ENCODE measurements at regions not wholly inside any gene's neighbourhood (a gene's known extent, or its start where the extent isn't known, plus 50 kb on each side); places are given as distances from the start of the nearest gene placed in this dataset.

DNA sequence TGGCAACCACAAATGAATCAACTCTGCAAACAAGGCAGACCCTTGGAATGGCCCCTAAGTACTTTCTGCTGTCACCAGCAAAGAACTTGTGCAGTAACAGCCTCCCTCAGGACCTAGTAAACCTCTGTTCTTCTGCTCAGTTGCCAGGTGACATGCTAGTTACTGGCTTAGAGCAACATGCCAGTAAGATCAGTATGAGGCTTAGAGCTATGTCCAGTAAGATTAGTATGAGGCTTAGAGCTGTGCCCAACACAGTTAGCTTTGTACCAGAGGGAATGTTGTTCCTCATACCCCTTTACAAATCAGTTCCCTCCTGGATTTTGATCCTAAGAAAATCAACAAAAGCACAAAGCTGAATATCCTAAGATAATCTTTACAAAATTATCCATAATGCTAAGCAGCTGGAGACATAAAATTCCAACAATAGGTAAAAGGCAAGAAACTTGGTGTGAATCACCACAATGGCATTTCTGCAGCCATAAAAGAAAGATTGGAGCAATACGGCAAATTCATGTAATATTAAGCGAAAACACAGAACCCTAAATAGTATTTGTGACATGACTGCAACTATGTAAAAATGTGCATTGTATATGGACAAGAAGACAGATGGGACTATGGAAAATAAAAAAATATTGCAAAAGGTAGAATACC is 107.3 kb upstream of the LPP start:
- no peak for DNase-seq

- no peak for DNase-seq
These were observed 106.4 kb upstream of the LPP start for GRCh38 chr3:188047536-188047935.

GRCh38 chr3:188049606-188050530 is 104.1 kb upstream of the LPP start:
- peak; percentile 28 for DNase-seq

- no peak for DNase-seq
These were observed 102.2 kb upstream of the LPP start for GRCh38 chr3:188051801-188052168.

DNA sequence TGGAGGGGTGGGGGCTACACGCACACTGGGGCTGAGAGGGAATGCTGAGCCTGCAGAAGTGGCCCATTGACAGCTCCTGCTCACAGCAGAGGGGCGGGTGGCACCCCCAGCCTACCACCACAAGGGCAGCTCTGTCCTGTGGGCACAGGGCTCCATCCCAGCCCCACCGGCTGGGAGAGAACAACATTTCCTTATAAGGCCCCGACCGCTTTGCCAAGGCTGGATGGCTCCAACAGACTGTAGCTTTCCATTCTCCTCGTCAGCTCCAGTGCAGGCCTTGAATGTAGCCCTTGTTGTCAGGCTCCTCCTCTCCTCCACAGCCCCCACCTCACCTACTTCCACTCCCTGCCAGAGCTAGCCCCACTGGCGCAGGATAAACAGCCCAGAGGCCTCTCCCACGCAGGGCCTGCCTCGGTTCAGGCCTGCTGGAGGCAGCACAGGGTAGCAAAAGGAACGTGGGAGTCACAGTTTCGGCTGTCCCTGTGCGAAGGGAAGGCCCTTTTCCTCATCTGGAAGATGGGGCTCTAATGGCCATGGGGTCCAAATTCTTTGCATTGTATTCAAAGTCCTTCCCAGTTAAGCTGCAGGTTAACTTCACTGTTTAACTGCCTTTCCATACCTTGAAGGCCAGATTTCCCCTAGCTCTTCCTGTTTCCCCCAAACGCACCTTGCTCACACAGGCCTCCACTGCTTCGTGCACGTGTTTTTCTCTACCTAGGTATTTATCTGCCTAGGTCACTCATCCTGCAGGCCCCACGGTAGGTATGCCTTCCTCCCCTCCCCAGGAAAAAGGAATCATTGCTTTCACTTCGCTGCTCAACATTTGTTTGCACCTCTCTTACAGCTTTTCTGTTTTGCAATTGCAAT is 101.6 kb upstream of the LPP start:
- DNase-seq, result no peak

- DNase-seq, result no peak
These were observed 101.0 kb upstream of the LPP start for GRCh38 chr3:188053036-188053340.

DNA sequence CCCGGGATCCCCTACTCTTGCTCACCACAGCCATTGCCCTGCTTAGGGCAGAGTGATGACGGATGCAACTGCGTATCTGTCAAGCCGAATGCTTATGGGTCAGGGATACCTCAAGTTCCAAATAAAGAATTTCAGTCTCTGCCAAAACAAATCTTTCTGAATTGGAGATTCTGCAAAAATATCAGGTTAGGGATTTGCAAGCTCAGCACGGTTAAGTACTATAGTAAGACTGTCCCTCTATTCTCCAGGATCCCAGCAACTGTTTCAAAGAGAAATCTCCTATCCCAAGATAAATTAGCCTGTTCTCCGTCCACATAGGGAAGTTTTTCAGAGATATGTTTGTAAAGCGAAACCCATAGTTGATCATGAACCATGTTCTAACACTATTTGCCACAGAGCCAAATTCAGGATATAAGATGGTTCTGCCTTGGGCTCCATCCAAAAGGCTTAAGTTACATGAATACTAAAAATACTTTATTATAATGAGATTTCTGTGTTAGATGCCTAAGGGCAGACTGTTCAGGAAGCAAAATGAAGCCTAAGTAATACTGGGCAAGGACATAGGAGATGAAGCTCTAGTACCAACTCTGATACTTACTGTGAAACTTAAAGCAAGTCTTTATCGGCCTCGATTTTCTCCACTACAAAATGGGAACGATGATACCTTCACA is 100.1 kb upstream of the LPP start:
- DNase-seq, result no peak

- DNase-seq, result no peak
These were observed 99.4 kb upstream of the LPP start for GRCh38 chr3:188054541-188054940.

DNA sequence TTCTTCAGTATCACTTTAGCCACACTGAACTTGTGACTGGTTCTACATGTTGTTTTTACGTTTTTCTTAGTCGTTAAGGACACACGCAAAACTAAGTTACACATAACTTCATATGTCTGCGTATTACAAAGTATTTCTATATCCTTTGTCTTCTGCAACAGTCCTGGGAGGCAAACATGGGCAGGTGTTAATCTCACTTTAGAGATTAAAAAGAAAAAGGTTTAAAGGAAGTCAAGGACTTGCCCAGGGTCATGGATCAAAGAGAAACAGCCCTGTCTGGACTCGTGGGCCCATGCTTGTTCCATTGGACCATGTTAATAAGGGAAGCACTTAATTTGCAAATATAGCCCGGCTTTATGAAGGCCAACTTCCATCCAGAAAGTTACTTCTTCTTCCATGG is 98.6 kb upstream of the LPP start:
- no peak for DNase-seq

- DNase-seq, result no peak
These were observed 96.8 kb upstream of the LPP start for GRCh38 chr3:188057124-188057523.

DNA sequence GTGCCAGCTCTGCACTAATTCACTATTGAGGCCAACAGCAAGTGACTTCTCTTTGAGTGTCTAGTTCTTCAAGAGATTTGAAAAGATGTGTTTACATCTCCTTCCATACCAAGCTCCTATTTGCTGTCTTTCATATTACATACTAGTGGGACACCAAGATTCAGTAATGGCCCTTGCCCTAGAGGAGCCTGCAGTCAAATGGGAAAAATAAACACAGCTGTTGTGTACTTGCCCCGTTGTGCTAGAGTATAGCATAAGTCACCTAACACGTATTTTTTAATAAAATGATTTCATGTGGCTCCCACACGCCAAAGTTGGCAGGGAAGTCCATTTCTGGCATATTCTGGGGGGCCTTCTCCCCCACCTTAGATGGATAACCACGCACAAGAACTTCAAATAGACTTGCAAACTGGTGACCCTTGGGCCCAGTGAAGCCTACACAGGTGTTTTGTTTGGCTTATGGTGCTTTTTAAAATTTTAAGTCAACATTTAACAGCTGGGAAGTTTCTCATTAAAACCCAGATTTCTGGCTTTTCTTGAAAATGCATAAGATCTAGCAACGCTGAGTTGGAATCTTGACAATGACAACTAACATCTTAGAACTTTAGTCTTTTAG is 95.3 kb upstream of the LPP start:
- DNase-seq, result no peak

GRCh38 chr3:188059351-188059750 is 94.6 kb upstream of the LPP start:
- DNase-seq, result no peak

GRCh38 chr3:188060264-188060835 is 93.6 kb upstream of the LPP start:
- no peak for DNase-seq

DNA sequence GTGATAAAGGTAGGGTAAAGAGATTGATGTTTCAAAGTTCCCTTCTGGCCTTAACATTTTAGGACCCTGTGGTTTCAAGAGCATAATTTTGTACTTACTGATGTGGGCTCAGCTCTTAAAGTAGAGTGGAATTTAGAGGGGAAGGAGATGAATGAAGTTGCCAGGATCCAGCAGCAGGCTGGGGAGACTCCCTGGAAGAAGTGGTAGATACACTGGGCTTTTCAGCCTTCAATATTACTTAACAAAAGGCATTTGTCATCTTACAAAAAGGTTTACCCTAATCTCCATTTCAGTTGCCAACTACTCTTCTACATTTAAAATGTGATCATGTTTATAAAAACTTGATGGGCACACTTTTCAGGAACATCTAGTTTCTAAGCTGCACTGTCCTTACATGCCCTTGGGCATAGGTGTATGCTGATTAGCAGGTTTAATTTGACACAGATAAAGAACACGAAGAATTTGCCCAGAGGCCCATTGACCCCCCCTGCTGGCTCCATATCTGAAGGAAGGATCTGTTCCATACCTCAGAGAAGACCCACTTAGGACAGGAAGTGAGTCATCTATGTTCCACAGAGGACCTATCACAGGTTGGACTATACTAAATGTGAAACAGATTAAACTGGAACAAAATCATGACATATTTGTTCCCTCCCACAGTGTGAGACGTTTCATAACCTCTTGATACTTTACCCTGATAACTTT is 93.0 kb upstream of the LPP start:
- DNase-seq, result peak; percentile 41

DNA sequence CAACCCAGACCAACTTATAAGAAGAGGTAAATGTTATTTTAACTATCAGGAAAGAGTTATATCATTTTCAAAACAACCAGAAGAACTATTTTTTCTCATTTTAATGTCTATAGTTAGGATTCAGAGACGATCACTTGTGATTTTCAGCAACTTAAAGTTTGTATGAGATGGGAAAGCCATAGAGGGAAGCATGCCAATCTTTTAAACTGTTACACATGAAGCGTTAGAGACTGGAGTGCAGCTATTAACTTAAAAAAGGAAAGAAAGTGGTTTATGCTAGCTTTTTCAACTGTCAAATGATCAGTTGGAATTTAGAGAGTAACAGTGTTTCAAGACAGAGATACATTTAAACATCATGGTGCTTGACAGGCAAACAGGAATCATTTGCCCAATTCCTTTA is 91.7 kb upstream of the LPP start:
- no peak for DNase-seq

DNA sequence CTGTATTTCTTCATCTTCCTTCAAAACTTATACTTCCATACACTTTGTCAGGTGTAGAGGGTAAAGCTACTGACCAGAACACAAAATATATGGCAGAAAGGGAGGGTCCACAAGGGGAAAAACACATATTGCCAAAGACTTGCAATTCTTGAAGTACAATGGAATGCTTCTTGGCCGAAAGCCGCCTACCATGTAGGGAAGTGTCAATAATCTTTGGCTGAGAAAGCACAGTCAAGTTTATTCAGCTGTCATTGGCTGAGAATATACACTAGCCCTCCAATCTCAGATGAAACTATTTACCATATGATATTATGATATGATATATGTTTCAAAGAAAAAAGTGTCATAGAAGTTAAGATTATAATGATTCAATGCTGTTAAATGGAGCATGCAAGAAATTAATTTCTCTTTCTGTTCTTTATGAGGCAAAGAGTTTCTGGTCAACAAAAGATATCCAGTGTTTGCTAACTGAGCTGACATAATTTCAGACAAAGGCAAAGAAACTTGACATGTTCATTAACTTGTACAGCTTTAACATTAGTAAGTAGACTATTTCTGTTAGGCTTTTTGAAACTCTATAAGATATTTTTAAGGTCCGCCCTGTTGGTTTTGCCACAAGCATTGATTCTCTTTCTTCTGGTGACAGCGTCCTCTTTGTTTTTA is 89.0 kb upstream of the LPP start:
- DNase-seq, result no peak

GRCh38 chr3:188066141-188066540 is 87.8 kb upstream of the LPP start:
- DNase-seq, result no peak

- DNase-seq, result no peak
These were observed 86.0 kb upstream of the LPP start for GRCh38 chr3:188067932-188068331.

- no peak for DNase-seq
These were observed 85.6 kb upstream of the LPP start for GRCh38 chr3:188068342-188068741.

DNA sequence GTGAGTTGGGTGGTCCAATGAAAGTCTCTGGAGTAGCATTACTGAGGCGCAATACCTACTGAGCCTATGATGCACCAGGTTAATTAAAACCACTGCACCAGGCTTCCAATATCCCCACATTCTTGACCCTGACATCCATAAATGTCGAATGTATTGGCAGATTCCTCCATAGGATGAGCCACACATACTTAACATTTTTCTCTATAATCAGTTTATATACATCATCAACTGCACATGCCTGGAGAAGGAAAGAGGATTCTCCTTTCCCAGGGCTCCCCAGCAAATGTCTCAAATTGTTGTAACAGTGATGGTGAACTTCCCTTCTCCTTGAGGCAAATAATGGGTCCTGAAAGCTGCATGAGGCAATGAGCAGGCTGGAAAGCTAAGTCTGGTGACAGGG is 82.3 kb upstream of the LPP start:
- no peak for DNase-seq

- no peak for DNase-seq
These were observed 77.8 kb upstream of the LPP start for GRCh38 chr3:188076176-188076575.
